Endothelial cell of umbilical vein (primary cell): ENCODE measurements at regions not wholly inside any gene's neighbourhood (a gene's known extent, or its start where the extent isn't known, plus 50 kb on each side); places are given as distances from the start of the nearest gene placed in this dataset.

Experiments
- POLR2A ChIP-seq: IDR thresholded peaks from 2 replicates; pipeline ENCODE4 v1.6.1; 2012; ENCODE audit warnings: low read depth, mild to moderate bottlenecking, control low read depth, low read length
- POLR2AphosphoS5 ChIP-seq: IDR thresholded peaks from 2 replicates; pipeline ENCODE4 v1.6.1; 2012; ENCODE audit warnings: low read depth, mild to moderate bottlenecking, control low read depth, low read length, moderate library complexity; ENCODE audit not compliant: insufficient read depth
- TF ChIP-seq, protein P1 (sequence below), 2 donors: IDR thresholded peaks; 1 replicate in 1 of 2; 2 replicates in 1 of 2; pipeline ENCODE4 v1.5.1; 2011; ENCODE audit warnings: low read length in 2 of 2, mild to moderate bottlenecking in 2 of 2, moderate library complexity in 2 of 2, control low read depth in 1 of 2, inconsistent platforms in 1 of 2, low read depth in 1 of 2; ENCODE audit not compliant: insufficient read depth in 1 of 2; ENCODE audit errors: extremely low read depth in 1 of 2

GRCh38 chr9:24359046-24359445 is 186.7 kb downstream of the IZUMO3 start:
- no peak for TF ChIP-seq POLR2AphosphoS5
- TF ChIP-seq, protein P1, sequence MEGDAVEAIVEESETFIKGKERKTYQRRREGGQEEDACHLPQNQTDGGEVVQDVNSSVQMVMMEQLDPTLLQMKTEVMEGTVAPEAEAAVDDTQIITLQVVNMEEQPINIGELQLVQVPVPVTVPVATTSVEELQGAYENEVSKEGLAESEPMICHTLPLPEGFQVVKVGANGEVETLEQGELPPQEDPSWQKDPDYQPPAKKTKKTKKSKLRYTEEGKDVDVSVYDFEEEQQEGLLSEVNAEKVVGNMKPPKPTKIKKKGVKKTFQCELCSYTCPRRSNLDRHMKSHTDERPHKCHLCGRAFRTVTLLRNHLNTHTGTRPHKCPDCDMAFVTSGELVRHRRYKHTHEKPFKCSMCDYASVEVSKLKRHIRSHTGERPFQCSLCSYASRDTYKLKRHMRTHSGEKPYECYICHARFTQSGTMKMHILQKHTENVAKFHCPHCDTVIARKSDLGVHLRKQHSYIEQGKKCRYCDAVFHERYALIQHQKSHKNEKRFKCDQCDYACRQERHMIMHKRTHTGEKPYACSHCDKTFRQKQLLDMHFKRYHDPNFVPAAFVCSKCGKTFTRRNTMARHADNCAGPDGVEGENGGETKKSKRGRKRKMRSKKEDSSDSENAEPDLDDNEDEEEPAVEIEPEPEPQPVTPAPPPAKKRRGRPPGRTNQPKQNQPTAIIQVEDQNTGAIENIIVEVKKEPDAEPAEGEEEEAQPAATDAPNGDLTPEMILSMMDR (IDR thresholded peaks at IDR 0.05; ENCODE audit: extremely low read depth in 1 of 2, insufficient read depth in 1 of 2, low read depth in 1 of 2, low read length in 2 of 2), result no peak
- no peak for TF ChIP-seq POLR2A
